Right lobe of liver (tissue), 6 donors: ENCODE measurements at regions not wholly inside any gene's neighbourhood (a gene's known extent, or its start where the extent isn't known, plus 50 kb on each side); places are given as distances from the start of the nearest gene placed in this dataset.

Source experiments
- ATAC-seq, 4 donors: fragments of 200-7000 bp; cut with Tn5 transposase; one replicate each; pipeline ENCODE4 v1.9.1; 2020; ENCODE audit warnings: mild to moderate bottlenecking in 4 of 4, moderate library complexity in 4 of 4
- DNase-seq, 3 donors: peaks; one replicate each; pipeline ENCODE4 v3.0.0-alpha.2; 2020
- H3K27ac ChIP-seq, 3 donors: fragments of 200-600 bp; one replicate each; pipeline ENCODE4 v1.8.0; 2022
- H3K27me3 ChIP-seq, 2 donors: fragments of 200-600 bp; one replicate each; pipeline ENCODE4 v1.8.0; 2022
- H3K36me3 ChIP-seq, 4 donors: fragments of 200-600 bp; sonication (generic) in 1 of 4; one replicate each; pipeline versions ENCODE4 v1.5.1 to v1.8.0; 2017 to 2022; ENCODE audit warnings: control low read depth in 1 of 4
- H3K4me1 ChIP-seq, 4 donors: fragments of 200-600 bp; sonication (generic) in 1 of 4; one replicate each; pipeline versions ENCODE4 v1.5.1 to v1.8.0; 2017 to 2022; ENCODE audit warnings: control low read depth in 1 of 4
- H3K4me3 ChIP-seq, 3 donors: fragments of 200-600 bp; one replicate each; pipeline ENCODE4 v1.8.0; 2022
- H3K9me3 ChIP-seq, 4 donors: fragments of 200-600 bp; sonication (generic) in 1 of 4; one replicate each; pipeline versions ENCODE4 v1.5.1 to v1.8.0; 2017 to 2022; ENCODE audit warnings: control low read depth in 1 of 4
- CTCF ChIP-seq, 4 donors: fragments of 200-600 bp in 3 of 4; fragments of 450-650 bp in 1 of 4; IDR thresholded peaks; one replicate each; pipeline versions ENCODE4 v1.5.1 to v1.8.0; 2016 to 2022; ENCODE audit warnings: antibody characterized with exemption in 4 of 4, mild to moderate bottlenecking in 2 of 4
- POLR2A ChIP-seq: fragments of 450-650 bp; IDR thresholded peaks from one replicate; pipeline ENCODE4 v1.6.1; 2017; ENCODE audit warnings: antibody characterized with exemption, mild to moderate bottlenecking
- WGBS: methylation state at CpG from one replicate; pipeline ENCODE4 v1.1.6; 2018; ENCODE audit warnings: low coverage, low lambda C conversion rate; ENCODE audit not compliant: insufficient coverage; ENCODE audit errors: missing lambda C conversion rate; 5-methylcytosine and 5-hydroxymethylcytosine counted together
- intact Hi-C, 2 donors: fragments of 100-400 bp; cut with DNase I; formaldehyde crosslinking; loops; one replicate each; pipeline versions ENCODE4 v1.11.2 to v1.14.1; 2022
- donor health status: DM: no; HTN: yes; CAD: no.
- donor health status: DM: no; HTN: no; CAD: no.
- donor health status: DM: no; HTN: no; CAD: no.
- donor health status: DM: no; HTN: yes; CAD: no.
- donor health status: DM: no; HTN: yes; CAD: no.

GRCh38 chr2:30392097-30392496 lies 54.9 kb upstream of the LCLAT1 start:
- Histone ChIP-seq H3K4me1 (no peaks in the 10 kb centered on the region), H3K27me3 (no peaks in the 10 kb centered on the region), H3K9me3 (no peaks in the 10 kb centered on the region), H3K36me3 (no peaks in the 10 kb centered on the region), H3K4me3 (no peak overlapping the region), H3K27ac (no peak overlapping the region)
- DNase-seq, result no peak
- intact Hi-C loops, result no loop called here
- no peak for ATAC-seq
- TF ChIP-seq CTCF (IDR thresholded peaks at IDR 0.05) (no peak), POLR2A (no peak)

GRCh38 chr2:30393510-30393909 lies 53.5 kb upstream of the LCLAT1 start:
- TF ChIP-seq CTCF (IDR thresholded peaks at IDR 0.05) (no peak), POLR2A (no peak)
- no peak overlapping the region for H3K4me3 ChIP-seq
- ATAC-seq (no peak), DNase-seq (no peak)
- no peaks in the 10 kb centered on the region for H3K4me1 ChIP-seq
- 56% methylated on average over 1 of the region's 1 CpG for WGBS
- no peaks in the 10 kb centered on the region for H3K9me3 ChIP-seq
- intact Hi-C loops, result no loop called here
- no peak overlapping the region for H3K27ac ChIP-seq
- no peaks in the 10 kb centered on the region for H3K36me3 ChIP-seq
- no peaks in the 10 kb centered on the region for H3K27me3 ChIP-seq

GRCh38 chr2:30394096-30394495 lies 53.0 kb upstream of the LCLAT1 start:
- H3K27me3 ChIP-seq, result no peaks in the 10 kb centered on the region
- ATAC-seq, result no peak
- H3K36me3 ChIP-seq, result no peaks in the 10 kb centered on the region
- H3K9me3 ChIP-seq, result no peaks in the 10 kb centered on the region
- H3K4me3 ChIP-seq, result no peak overlapping the region
- no peak overlapping the region for H3K27ac ChIP-seq
- intact Hi-C loops, result no loop called here
- whole genome bisulfite sequencing, result 56% methylated on average over 4 of the region's 5 CpGs
- TF ChIP-seq CTCF (IDR thresholded peaks at IDR 0.05) (no peak), POLR2A (no peak)
- DNase-seq, result no peak
- H3K4me1 ChIP-seq, result no peaks in the 10 kb centered on the region

GRCh38 chr2:30396436-30397232 lies 50.4 kb upstream of the LCLAT1 start:
- ATAC-seq (no peak), DNase-seq (no peak)
- no peaks in the 10 kb centered on the region for H3K9me3 ChIP-seq
- no peaks in the 10 kb centered on the region for H3K4me1 ChIP-seq
- H3K36me3 ChIP-seq, result no peaks in the 10 kb centered on the region
- H3K4me3 ChIP-seq, result no peak overlapping the region
- TF ChIP-seq POLR2A (no peak), CTCF (IDR thresholded peaks at IDR 0.05) (no peak)
- no peak overlapping the region for H3K27ac ChIP-seq
- no peaks in the 10 kb centered on the region for H3K27me3 ChIP-seq
- WGBS, result 22% methylated on average over 1 of the region's 4 CpGs
- intact Hi-C loops, result no loop called here
